ENCODE measurements at regions not wholly inside any gene's neighbourhood (a gene's known extent, or its start where the extent isn't known, plus 50 kb on each side); places are given as distances from the start of the nearest gene placed in this dataset.

DNA sequence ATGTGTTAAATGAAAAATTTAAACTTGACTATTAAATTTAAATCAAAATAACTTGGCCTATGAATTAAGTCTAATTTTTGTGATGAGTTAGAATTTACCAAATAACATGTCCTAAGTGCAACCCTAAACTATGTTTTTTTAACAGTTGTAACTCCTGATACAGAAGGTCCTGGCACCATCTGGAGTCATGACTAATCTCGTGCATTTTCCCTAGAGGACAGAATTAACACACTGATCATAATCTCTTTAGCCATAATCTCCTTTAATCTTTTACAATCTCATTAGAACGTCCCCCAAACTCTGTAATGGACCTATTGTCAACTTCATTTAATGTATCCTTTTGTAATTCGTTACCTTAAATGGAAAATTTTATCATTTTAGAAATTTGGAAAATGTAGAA lies 100.6 kb downstream of the SUCNR1 start:
- DNase-seq, result no peak
- Histone ChIP-seq H3K27me3 (ENCODE audit: insufficient read depth) (no peaks in the 10 kb centered on the region), H3K4me3 (ENCODE audit: low read depth in 2 of 2, low read length in 1 of 2) (no peak overlapping the region), H3K27ac (ENCODE audit: low read depth in 2 of 2, low read length in 1 of 2) (peak overlapping the region; percentile 19 to 53; a peak in 1 of 4 replicates), H3K4me2 (no peak overlapping the region), H4K20me1 (ENCODE audit: insufficient read depth) (no peaks in the 10 kb centered on the region), H3K36me3 (replicated peaks in 1 of 2; ENCODE audit: control insufficient read depth in 1 of 2, insufficient read depth in 2 of 2, low read length in 1 of 2) (no peaks in the 10 kb centered on the region), H3K4me1 (ENCODE audit: control insufficient read depth in 1 of 2, insufficient read depth in 2 of 2, low read depth in 1 of 2, low read length in 1 of 2) (peaks cover 0 to 17% of the 10 kb centered on the region in 2 experiments; a peak in 2 of 4 replicates), H3F3A (replicated peaks; ENCODE audit: insufficient read depth) (peaks cover 27% of the 10 kb centered on the region), H3K9me3 (no peaks in the 10 kb centered on the region), H3K9me2 (no peaks in the 10 kb centered on the region), H3K79me2 (ENCODE audit: insufficient read depth) (no peaks in the 10 kb centered on the region), H3K9ac (no peak overlapping the region), H2AFZ (ENCODE audit: low read depth) (no peak overlapping the region)
- 22% methylated on average over 3 of the region's 3 CpGs for WGBS (ENCODE audit: low lambda C conversion rate)
- ChIA-PET CTCF (no interaction called here), POLR2A (no interaction called here)
- TF ChIP-seq RCOR1 (IDR thresholded peaks at IDR 0.05; ENCODE audit: low read length) (no peak), FOXJ3 (CRISPR knock-in tag; IDR thresholded peaks at IDR 0.05) (no peak), YY1 (IDR thresholded peaks at IDR 0.05; ENCODE audit: low read depth) (no peak), MEF2A (IDR thresholded peaks at IDR 0.05; ENCODE audit: borderline replicate concordance, low read depth) (0 out of 2 replicates have a peak, but pooled peaks have one; percentile 23), RFX5 (IDR thresholded peaks at IDR 0.05; ENCODE audit: low read length) (no peak), SMC3 (IDR thresholded peaks at IDR 0.05; ENCODE audit: low read depth, low read length) (no peak), GATA2 (CRISPR knock-in tag; IDR thresholded peaks at IDR 0.05) (no peak), TEAD4 (IDR thresholded peaks at IDR 0.05; ENCODE audit: borderline replicate concordance, insufficient read depth) (no peak), SIN3A (IDR thresholded peaks at IDR 0.05; ENCODE audit: borderline replicate concordance, low read depth, low read length) (no peak), MXI1 (IDR thresholded peaks at IDR 0.05; ENCODE audit: low read depth, low read length) (no peak), POLR2AphosphoS5 (IDR thresholded peaks at IDR 0.05; ENCODE audit: low read depth, low read length) (no peak), GABPA (IDR thresholded peaks at IDR 0.05; ENCODE audit: low read depth) (no peak), EP300 (IDR thresholded peaks at IDR 0.05; ENCODE audit: borderline replicate concordance in 1 of 2, low read depth in 1 of 2, low read length in 1 of 2) (peak in 1 of 2 experiments; percentile 61; a peak in 1 of 4 replicates), TAF1 (IDR thresholded peaks at IDR 0.05; ENCODE audit: borderline replicate concordance, low read depth, low read length) (no peak), FOSL2 (IDR thresholded peaks at IDR 0.05; ENCODE audit: borderline replicate concordance, low read depth) (peak; percentile 41; the same call in 1 of the 2 replicates), ELF1 (IDR thresholded peaks at IDR 0.05) (no peak), FOXM1 (IDR thresholded peaks at IDR 0.05; ENCODE audit: low read depth) (no peak), TCF12 (IDR thresholded peaks at IDR 0.05) (peak; percentile 73), CHD2 (IDR thresholded peaks at IDR 0.05; ENCODE audit: low read length, partially characterized antibody) (no peak), NFIC (IDR thresholded peaks at IDR 0.05; ENCODE audit: borderline replicate concordance) (peak; percentile 42; the same call in 1 of the 2 replicates)
- TF ChIP-seq, protein P1, sequence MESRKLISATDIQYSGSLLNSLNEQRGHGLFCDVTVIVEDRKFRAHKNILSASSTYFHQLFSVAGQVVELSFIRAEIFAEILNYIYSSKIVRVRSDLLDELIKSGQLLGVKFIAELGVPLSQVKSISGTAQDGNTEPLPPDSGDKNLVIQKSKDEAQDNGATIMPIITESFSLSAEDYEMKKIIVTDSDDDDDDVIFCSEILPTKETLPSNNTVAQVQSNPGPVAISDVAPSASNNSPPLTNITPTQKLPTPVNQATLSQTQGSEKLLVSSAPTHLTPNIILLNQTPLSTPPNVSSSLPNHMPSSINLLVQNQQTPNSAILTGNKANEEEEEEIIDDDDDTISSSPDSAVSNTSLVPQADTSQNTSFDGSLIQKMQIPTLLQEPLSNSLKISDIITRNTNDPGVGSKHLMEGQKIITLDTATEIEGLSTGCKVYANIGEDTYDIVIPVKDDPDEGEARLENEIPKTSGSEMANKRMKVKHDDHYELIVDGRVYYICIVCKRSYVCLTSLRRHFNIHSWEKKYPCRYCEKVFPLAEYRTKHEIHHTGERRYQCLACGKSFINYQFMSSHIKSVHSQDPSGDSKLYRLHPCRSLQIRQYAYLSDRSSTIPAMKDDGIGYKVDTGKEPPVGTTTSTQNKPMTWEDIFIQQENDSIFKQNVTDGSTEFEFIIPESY (IDR thresholded peaks at IDR 0.05; ENCODE audit: borderline replicate concordance, low read depth), result no peak
- TF ChIP-seq, protein P2, sequence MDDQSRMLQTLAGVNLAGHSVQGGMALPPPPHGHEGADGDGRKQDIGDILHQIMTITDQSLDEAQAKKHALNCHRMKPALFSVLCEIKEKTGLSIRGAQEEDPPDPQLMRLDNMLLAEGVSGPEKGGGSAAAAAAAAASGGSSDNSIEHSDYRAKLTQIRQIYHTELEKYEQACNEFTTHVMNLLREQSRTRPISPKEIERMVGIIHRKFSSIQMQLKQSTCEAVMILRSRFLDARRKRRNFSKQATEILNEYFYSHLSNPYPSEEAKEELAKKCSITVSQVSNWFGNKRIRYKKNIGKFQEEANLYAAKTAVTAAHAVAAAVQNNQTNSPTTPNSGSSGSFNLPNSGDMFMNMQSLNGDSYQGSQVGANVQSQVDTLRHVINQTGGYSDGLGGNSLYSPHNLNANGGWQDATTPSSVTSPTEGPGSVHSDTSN (IDR thresholded peaks at IDR 0.05), result peak; percentile 33; the same call in 1 of the 2 replicates
- TF ChIP-seq, protein P3, sequence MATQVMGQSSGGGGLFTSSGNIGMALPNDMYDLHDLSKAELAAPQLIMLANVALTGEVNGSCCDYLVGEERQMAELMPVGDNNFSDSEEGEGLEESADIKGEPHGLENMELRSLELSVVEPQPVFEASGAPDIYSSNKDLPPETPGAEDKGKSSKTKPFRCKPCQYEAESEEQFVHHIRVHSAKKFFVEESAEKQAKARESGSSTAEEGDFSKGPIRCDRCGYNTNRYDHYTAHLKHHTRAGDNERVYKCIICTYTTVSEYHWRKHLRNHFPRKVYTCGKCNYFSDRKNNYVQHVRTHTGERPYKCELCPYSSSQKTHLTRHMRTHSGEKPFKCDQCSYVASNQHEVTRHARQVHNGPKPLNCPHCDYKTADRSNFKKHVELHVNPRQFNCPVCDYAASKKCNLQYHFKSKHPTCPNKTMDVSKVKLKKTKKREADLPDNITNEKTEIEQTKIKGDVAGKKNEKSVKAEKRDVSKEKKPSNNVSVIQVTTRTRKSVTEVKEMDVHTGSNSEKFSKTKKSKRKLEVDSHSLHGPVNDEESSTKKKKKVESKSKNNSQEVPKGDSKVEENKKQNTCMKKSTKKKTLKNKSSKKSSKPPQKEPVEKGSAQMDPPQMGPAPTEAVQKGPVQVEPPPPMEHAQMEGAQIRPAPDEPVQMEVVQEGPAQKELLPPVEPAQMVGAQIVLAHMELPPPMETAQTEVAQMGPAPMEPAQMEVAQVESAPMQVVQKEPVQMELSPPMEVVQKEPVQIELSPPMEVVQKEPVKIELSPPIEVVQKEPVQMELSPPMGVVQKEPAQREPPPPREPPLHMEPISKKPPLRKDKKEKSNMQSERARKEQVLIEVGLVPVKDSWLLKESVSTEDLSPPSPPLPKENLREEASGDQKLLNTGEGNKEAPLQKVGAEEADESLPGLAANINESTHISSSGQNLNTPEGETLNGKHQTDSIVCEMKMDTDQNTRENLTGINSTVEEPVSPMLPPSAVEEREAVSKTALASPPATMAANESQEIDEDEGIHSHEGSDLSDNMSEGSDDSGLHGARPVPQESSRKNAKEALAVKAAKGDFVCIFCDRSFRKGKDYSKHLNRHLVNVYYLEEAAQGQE (IDR thresholded peaks at IDR 0.05; ENCODE audit: low read depth, low read length), result no peak
- TF ChIP-seq, protein P4, sequence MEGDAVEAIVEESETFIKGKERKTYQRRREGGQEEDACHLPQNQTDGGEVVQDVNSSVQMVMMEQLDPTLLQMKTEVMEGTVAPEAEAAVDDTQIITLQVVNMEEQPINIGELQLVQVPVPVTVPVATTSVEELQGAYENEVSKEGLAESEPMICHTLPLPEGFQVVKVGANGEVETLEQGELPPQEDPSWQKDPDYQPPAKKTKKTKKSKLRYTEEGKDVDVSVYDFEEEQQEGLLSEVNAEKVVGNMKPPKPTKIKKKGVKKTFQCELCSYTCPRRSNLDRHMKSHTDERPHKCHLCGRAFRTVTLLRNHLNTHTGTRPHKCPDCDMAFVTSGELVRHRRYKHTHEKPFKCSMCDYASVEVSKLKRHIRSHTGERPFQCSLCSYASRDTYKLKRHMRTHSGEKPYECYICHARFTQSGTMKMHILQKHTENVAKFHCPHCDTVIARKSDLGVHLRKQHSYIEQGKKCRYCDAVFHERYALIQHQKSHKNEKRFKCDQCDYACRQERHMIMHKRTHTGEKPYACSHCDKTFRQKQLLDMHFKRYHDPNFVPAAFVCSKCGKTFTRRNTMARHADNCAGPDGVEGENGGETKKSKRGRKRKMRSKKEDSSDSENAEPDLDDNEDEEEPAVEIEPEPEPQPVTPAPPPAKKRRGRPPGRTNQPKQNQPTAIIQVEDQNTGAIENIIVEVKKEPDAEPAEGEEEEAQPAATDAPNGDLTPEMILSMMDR (IDR thresholded peaks at IDR 0.05), result no peak
- TF ChIP-seq, protein P5, sequence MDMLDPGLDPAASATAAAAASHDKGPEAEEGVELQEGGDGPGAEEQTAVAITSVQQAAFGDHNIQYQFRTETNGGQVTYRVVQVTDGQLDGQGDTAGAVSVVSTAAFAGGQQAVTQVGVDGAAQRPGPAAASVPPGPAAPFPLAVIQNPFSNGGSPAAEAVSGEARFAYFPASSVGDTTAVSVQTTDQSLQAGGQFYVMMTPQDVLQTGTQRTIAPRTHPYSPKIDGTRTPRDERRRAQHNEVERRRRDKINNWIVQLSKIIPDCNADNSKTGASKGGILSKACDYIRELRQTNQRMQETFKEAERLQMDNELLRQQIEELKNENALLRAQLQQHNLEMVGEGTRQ (IDR thresholded peaks at IDR 0.05; ENCODE audit: borderline replicate concordance, low read depth, low read length), result no peak
